GM18909 (cell line): ENCODE measurements at regions not wholly inside any gene's neighbourhood (a gene's known extent, or its start where the extent isn't known, plus 50 kb on each side); places are given as distances from the start of the nearest gene placed in this dataset.
"Not testable (repeated sequence)": the region's sequence is repeated elsewhere in the genome, so short reads cannot be mapped to it uniquely, and the experiment has no call there.

Source experiments
- ATAC-seq: cut with Tn5 transposase; IDR thresholded peaks from one replicate; pipeline ENCODE4 v1.9.1; 2021; ENCODE audit warnings: mild to moderate bottlenecking; ENCODE audit not compliant: unreplicated experiment, poor library complexity

GRCh38 chr16:21363550-21364223, 85.6 kb upstream of the CRYM start:
- not testable (repeated sequence) for ATAC-seq

- ATAC-seq: not testable (repeated sequence)
Observed at GRCh38 chr16:21361612-21362227, 83.6 kb upstream of the CRYM start.

- not testable (repeated sequence) for ATAC-seq
Observed at GRCh38 chr16:21361045-21361444, 83.0 kb upstream of the CRYM start.

DNA sequence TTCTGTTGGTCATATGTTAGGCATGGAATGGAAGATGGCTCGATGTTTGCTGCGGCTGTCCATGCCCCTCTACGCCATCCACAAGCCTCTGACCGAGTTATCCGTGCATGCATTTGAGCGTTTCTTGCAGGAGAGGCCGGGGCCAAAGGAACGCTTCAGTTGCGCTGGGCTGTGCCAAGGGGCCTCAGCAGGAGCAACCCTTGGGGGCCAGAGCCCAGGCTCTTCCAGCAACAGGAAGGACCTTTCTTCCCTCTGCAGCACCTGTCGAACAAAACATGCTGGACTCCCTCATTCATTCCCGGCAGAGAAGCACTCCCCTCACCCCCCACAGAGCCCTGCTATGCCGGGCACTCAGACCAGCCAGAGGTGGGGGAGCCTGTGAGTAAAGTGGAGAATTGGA, 81.4 kb upstream of the CRYM start:
- ATAC-seq: peak; percentile 6

GRCh38 chr16:21358261-21358795, 80.2 kb upstream of the CRYM start:
- ATAC-seq: peak; percentile 52

GRCh38 chr16:21356308-21356707, 78.2 kb upstream of the CRYM start:
- not testable (repeated sequence) for ATAC-seq

GRCh38 chr16:21351433-21351832, 73.3 kb upstream of the CRYM start:
- ATAC-seq: not testable (repeated sequence)

DNA sequence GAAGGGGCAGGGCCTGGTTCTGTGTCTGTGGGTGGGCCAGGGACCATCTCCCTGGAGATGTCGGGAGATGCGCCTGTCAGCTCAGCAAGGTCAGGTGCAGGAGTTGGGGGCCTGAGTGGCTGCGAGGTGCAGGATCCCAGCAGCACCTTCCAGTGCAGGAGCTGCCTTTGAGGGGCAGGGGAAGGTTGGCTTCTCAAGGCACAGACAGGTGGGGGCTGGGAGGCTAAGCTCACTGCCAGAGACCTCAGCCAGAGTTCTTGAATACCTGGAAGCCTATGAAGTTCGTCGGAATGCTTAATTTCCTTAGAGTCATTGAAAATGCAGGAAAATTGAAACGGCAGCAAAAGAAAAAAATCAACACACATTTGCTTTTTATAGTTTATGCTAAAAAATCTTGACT, 72.8 kb upstream of the CRYM start:
- not testable (repeated sequence) for ATAC-seq

GRCh38 chr16:21349336-21349735, 71.2 kb upstream of the CRYM start:
- ATAC-seq: not testable (repeated sequence)

GRCh38 chr16:21348815-21349214, 70.7 kb upstream of the CRYM start:
- ATAC-seq: not testable (repeated sequence)

DNA sequence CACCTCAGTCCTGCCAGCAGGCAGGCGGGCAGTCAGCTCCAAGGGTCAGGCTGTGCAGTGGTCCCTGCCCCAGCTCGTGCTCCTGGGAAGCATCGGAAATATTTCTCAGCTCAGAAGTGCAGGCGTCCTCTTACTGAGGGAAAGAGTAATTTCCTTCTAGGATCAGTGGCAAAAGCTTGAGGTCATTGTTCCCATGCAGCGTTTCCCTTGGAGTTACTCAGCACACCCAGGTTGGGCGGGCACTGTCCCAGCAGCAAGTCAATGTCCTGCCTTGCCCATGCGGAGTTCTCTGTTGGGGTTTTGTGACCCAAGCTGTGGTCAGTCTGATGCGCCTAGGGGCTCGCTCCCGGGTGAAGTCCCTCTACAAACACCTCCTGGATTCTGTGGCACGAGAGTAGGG, 69.4 kb upstream of the CRYM start:
- not testable (repeated sequence) for ATAC-seq

DNA sequence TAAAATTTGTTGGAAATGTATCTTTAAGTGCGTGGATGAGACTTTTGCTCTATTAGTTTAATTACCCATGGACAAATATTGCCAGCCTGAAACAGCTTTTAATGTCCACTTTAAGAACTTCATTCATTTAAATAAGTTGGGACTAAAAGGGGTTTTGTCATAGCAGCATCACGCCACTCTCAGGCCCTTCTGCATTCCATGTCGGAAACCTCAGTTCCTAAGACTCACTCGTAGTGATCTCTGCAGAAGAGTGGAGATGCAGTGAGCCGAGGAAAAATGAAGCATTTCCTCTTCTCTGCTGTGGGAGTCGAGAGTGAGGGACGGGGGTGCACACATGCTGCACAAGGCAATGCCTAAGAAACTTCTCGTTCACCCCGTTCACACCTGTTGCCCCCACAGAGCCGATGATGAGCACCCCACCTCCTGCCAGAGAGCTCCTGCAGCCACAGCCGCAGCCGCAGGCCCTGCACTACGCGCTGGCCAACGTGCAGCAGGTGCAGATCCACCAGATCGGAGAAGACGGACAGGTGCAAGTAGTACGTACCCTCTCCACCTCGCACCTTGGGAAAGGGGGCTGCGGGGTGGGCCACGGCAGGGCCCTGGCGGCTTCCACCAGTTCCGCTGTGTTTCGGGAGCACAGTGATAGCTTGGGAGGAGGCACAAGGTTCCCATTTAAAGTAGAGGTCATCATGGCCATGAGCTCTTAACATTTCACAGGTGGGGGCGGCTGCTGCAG, 68.8 kb upstream of the CRYM start:
- not testable (repeated sequence) for ATAC-seq

DNA sequence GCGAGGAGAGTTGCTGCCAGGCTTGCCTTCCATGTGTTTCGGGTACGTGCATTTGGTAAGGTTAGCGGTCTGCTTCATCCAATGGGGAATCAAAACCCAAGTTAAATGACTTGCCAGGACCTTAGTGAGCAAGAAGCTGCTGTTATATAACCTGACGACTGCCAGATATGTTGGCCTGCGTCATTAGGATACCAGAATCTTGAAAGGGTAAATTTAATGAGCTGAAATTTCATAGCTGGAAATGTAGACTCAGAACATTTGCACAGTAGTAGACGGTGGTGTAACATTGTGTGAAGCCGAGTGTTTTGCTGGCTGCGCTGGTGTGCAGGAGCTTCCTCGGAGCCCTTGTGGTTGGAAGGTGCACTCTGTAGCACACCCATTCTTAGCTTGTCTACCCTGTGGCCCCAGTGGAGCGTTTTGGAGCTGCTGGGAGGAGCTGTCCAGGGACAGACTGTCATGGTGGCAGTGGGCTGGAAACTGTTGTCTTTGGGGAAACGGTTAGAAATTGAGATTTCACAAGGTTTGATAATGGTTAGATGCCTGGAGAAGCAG, 66.3 kb upstream of the CRYM start:
- not testable (repeated sequence) for ATAC-seq

DNA sequence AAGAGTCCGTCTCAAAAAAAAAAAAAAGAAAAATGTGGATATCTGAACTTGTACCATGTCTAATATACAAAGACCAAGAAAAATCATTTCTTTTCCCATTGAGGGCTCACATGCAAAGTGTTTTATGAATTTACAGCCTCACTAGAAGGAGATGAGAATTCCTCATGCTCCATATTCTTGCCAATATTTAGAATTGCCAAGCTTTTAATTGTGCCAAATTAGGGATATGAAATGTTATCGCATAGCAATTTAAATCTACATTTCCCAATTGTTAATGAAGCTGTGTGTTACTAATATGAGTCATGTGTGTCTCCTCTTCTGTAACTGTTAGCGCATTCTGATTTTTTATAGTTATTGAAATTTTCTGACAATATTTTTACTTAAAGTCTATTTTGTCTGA, 63.0 kb upstream of the CRYM start:
- ATAC-seq: no peak

DNA sequence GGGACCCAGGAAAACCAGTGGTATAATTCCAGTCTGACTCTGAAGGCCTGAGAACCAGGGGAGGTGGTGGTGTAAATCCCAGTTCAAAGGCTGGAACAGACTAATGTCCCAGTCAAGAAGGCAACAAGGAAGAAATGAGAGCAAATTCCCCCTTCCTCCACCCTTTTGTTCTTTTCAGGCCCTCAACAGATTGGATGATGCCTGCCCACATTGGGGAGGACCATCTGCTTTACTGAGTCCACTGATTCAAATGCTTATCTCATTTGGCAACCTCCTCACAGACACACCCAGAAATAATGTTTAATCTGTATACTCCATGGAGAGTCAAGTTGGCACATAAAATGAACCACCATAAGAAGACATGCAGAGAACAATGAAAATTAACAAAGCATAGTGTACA, 61.9 kb upstream of the CRYM start:
- ATAC-seq: no peak

DNA sequence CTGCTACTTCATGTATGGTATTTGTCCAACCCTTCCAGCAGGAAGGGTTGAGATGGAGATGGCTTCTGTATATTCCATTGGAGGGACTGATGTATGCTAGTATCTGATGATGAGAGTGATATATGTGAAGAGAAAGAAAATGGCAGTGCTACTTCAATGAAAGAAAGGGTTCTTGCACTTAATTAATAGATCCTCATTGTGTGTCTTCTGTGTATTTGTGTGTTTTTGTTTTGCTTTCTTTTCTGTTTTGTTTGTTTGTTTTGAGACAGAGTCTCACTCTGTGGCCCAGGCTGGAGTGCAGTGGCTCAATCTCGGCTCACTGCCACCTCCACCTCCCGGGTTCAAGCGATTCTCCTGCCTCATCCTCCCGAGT, 61.2 kb upstream of the CRYM start:
- no peak for ATAC-seq

GRCh38 chr16:21338537-21339268, 60.6 kb upstream of the CRYM start:
- no peak for ATAC-seq

DNA sequence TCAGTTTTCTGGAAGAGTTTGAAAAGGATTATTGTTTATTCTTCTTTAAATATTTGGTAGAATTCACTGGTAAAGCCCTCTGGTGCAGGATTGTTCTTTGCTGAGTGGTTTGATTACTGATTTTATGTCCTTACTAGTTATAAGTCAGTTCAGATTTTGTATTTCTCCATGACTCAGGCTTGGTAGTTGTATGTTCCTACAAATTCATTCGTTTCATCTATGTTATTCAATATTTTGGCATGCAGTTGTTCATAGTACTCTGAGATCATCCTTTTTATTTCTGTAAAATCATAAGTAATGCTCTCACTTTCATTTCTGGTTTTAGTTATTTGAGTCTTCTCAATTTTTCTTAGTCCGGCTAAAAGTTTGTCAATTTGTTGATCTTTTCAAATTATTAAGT, 58.1 kb upstream of the CRYM start:
- ATAC-seq: no peak

GRCh38 chr16:21334188-21335146, 56.4 kb upstream of the CRYM start:
- not testable (repeated sequence) for ATAC-seq
